ENCODE measurements at regions not wholly inside any gene's neighbourhood (a gene's known extent, or its start where the extent isn't known, plus 50 kb on each side); places are given as distances from the start of the nearest gene placed in this dataset.
"Not testable (repeated sequence)": the region's sequence is repeated elsewhere in the genome, so short reads cannot be mapped to it uniquely, and the experiment has no call there.

DNA sequence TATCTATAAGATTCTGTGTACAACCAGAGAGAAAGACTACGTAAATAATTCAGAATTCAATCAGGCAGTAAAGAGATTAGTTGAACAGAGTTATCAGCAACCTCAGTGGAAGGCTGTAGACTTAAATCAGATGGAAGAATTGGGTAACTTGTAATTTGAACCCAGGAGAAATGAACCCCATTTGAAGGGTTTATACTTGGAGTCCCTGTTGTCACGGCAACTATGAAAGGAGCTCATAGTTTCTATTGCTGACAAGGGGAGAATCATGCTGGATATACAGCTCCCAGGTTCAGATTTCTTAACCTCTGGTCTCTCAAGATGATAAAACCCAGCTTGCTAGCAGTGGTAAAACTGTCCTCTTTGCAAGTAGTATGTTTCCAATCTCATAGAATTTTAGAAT is 54.4 kb upstream of the BMP4 start:
- CTCF ChIA-PET: no interaction called here
- no peak for DNase-seq

DNA sequence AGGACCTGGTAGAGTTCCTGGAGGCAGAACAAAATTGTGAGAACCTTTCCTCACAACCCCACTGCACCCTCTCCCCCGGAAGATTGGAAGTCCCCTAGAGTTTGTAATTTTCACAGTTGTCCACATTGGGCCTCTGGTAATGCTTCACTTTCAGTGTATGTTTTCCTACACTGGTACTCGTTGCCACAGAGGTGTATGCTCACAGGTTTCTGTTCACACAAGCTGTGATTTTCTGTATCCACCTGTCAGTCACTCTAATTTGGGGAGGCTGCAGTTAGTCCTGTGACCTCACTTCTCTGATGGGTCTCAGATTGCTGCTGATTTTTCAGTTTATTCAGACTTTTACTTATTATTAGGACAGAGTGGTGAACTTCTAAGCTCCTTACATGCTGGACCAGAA is 66.4 kb upstream of the BMP4 start:
- Histone ChIP-seq H3K36me3 (ENCODE audit: control insufficient read depth in 2 of 2, extremely low read depth in 1 of 2, insufficient read depth in 1 of 2, low read length in 1 of 2) (no peaks in the 10 kb centered on the region), H3K4me3 (ENCODE audit: control insufficient read depth in 1 of 2, extremely low read depth in 1 of 2, low read length in 1 of 2) (no peak overlapping the region), H3K27ac (ENCODE audit: low read length) (no peak overlapping the region), H3K9me3 (no peaks in the 10 kb centered on the region), H3K27me3 (replicated peaks in 1 of 2; ENCODE audit: control insufficient read depth in 2 of 2, extremely low read depth in 1 of 2, insufficient read depth in 2 of 2, low read length in 1 of 2) (no peaks in the 10 kb centered on the region), H3K4me1 (ENCODE audit: control insufficient read depth in 1 of 2, extremely low read depth in 1 of 2, insufficient read depth in 2 of 2, low read length in 2 of 2) (no peaks in the 10 kb centered on the region)
- Mint-ChIP-seq H3K27me3 (peaks cover 0 to 4% of the 10 kb centered on the region in 2 donors), H3K27ac (no peak overlapping the region), H3K4me1 (no peaks in the 10 kb centered on the region), H3K36me3 (no peaks in the 10 kb centered on the region), H3K4me3 (no peak overlapping the region), H3K9me3 (peaks cover 4 to 15% (median 10%) of the 10 kb centered on the region in 3 donors)
- no CpG with 5 or more reads among the region's 2 CpGs for WGBS (ENCODE audit: insufficient coverage)
- ChIA-PET POLR2A (no interaction called here), CTCF (no interaction called here)
- no peak for ATAC-seq (replicated peaks in 1 of 4)
- DNase-seq: no peak

More for the DNA sequence above, 54.4 kb upstream of the BMP4 start:
- peaks cover 0 to 3% of the 10 kb centered on the region in 2 donors for H3K27me3 Mint-ChIP-seq
- no CpG with 5 or more reads among the region's 2 CpGs for WGBS (ENCODE audit: insufficient coverage)
- peaks cover 4 to 9% (median 7%) of the 10 kb centered on the region in 3 donors for H3K9me3 Mint-ChIP-seq
- no peaks in the 10 kb centered on the region for H3K36me3 Mint-ChIP-seq
- H3K27me3 ChIP-seq (replicated peaks in 1 of 2; ENCODE audit: control insufficient read depth in 2 of 2, extremely low read depth in 1 of 2, insufficient read depth in 2 of 2, low read length in 1 of 2): no peaks in the 10 kb centered on the region
- H3K4me3 Mint-ChIP-seq: no peak overlapping the region
- H3K4me1 Mint-ChIP-seq: no peaks in the 10 kb centered on the region
- no peak for ATAC-seq (replicated peaks in 1 of 4)
- no peaks in the 10 kb centered on the region for H3K36me3 ChIP-seq (ENCODE audit: control insufficient read depth in 2 of 2, extremely low read depth in 1 of 2, insufficient read depth in 1 of 2, low read length in 1 of 2)
- H3K4me1 ChIP-seq (ENCODE audit: control insufficient read depth in 1 of 2, extremely low read depth in 1 of 2, insufficient read depth in 2 of 2, low read length in 2 of 2): no peaks in the 10 kb centered on the region
- H3K27ac ChIP-seq (ENCODE audit: low read length): no peak overlapping the region
- H3K4me3 ChIP-seq (ENCODE audit: control insufficient read depth in 1 of 2, extremely low read depth in 1 of 2, low read length in 1 of 2): no peak overlapping the region
- POLR2A ChIA-PET: no interaction called here
- H3K9me3 ChIP-seq: no peaks in the 10 kb centered on the region
- no peak overlapping the region for H3K27ac Mint-ChIP-seq

DNA sequence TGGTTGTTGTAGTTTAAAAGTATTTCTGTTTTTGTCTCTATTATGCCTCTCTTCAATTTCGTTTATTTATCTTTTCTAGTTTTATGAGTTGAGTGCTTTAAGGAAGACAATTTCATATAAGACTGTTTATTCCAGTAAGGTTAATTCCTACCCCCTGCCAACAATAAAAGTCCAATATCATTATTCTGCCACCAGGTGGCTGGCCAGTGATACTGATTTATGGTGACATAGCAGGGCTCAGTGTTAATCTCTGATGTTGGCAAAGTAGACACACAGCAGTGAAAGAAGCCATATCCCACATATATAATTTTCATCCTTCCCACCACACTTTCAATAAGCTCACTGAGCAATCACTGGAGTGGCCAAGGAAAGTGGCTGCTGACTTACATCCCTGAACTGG is 69.0 kb upstream of the BMP4 start:
- Histone ChIP-seq H3K4me1 (ENCODE audit: control insufficient read depth in 1 of 2, extremely low read depth in 1 of 2, insufficient read depth in 2 of 2, low read length in 2 of 2) (no peaks in the 10 kb centered on the region), H3K27ac (ENCODE audit: low read length) (no peak overlapping the region), H3K27me3 (replicated peaks in 1 of 2; ENCODE audit: control insufficient read depth in 2 of 2, extremely low read depth in 1 of 2, insufficient read depth in 2 of 2, low read length in 1 of 2) (no peaks in the 10 kb centered on the region), H3K4me3 (ENCODE audit: control insufficient read depth in 1 of 2, extremely low read depth in 1 of 2, low read length in 1 of 2) (no peak overlapping the region), H3K36me3 (ENCODE audit: control insufficient read depth in 2 of 2, extremely low read depth in 1 of 2, insufficient read depth in 1 of 2, low read length in 1 of 2) (no peaks in the 10 kb centered on the region), H3K9me3 (no peaks in the 10 kb centered on the region)
- Mint-ChIP-seq H3K27me3 (no peaks in the 10 kb centered on the region), H3K27ac (no peak overlapping the region), H3K9me3 (peaks cover 7 to 14% (median 12%) of the 10 kb centered on the region in 3 donors), H3K4me3 (no peak overlapping the region), H3K4me1 (no peaks in the 10 kb centered on the region), H3K36me3 (no peaks in the 10 kb centered on the region)
- no CpG with 5 or more reads among the region's 1 CpG for WGBS (ENCODE audit: insufficient coverage)
- DNase-seq: no peak
- POLR2A ChIA-PET: no interaction called here
- CTCF ChIA-PET: no interaction called here
- ATAC-seq (replicated peaks in 1 of 4): no peak

DNA sequence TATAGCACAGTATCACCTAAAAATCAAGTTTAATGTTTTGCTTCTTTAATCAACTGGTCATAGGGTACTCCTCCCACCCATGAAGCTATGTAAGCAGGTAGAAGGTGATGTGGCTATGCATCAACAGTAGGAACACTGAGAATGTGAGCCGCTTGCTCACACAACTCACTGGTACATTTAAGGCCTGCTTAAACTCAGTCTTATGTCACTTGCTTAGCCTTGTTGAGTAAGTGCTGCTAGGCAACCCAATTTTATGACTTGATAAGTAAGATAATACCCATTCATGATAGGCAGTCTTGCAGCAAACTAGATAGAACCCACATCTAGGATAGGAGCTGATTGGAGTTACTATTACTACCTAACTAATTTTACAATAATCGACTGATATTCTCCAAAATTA is 70.0 kb upstream of the BMP4 start:
- peaks cover 8 to 12% (median 10%) of the 10 kb centered on the region in 3 donors for H3K9me3 Mint-ChIP-seq

DNA sequence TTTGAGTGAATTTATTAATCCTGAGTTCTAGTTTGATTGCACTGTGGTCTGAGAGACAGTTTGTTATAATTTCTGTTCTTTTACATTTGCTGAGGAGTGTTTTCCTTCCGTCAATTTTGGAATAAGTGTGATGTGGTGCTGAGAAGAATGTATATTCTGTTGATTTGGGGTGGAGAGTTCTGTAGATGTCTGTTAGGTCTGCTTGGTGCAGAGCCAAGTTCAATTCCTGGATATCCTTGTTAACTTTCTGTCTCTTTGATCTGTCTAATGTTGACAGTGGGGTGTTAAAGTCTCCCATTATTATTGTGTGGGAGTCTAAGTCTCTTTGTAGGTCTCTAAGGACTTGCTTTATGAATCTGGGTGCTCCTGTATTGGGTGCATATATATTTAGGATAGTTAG is 74.4 kb upstream of the BMP4 start:
- H3K27me3 ChIP-seq (replicated peaks in 1 of 2; ENCODE audit: control insufficient read depth in 2 of 2, extremely low read depth in 1 of 2, insufficient read depth in 2 of 2, low read length in 1 of 2); H3K4me3 Mint-ChIP-seq; H3K4me1 ChIP-seq (ENCODE audit: control insufficient read depth in 1 of 2, extremely low read depth in 1 of 2, insufficient read depth in 2 of 2, low read length in 2 of 2); H3K27ac ChIP-seq (ENCODE audit: low read length); H3K4me3 ChIP-seq (ENCODE audit: control insufficient read depth in 1 of 2, extremely low read depth in 1 of 2, low read length in 1 of 2); H3K27me3 Mint-ChIP-seq; ATAC-seq (replicated peaks in 1 of 4); H3K36me3 Mint-ChIP-seq; H3K4me1 Mint-ChIP-seq; H3K9me3 ChIP-seq; H3K36me3 ChIP-seq (ENCODE audit: control insufficient read depth in 2 of 2, extremely low read depth in 1 of 2, insufficient read depth in 1 of 2, low read length in 1 of 2); CTCF ChIA-PET; DNase-seq; POLR2A ChIA-PET; H3K27ac Mint-ChIP-seq: not testable (repeated sequence)
- no CpG with 5 or more reads among the region's 1 CpG for WGBS (ENCODE audit: insufficient coverage)
- H3K9me3 Mint-ChIP-seq: peaks cover 13 to 27% (median 16%) of the 10 kb centered on the region in 3 donors

More for the DNA sequence above, 70.0 kb upstream of the BMP4 start:
- H3K9me3 ChIP-seq: no peaks in the 10 kb centered on the region
- no peaks in the 10 kb centered on the region for H3K4me1 ChIP-seq (ENCODE audit: control insufficient read depth in 1 of 2, extremely low read depth in 1 of 2, insufficient read depth in 2 of 2, low read length in 2 of 2)
- Mint-ChIP-seq H3K4me1 (no peaks in the 10 kb centered on the region), H3K27me3 (no peaks in the 10 kb centered on the region), H3K4me3 (no peak overlapping the region), H3K36me3 (no peaks in the 10 kb centered on the region), H3K27ac (no peak overlapping the region)
- DNase-seq (no peak), ATAC-seq (replicated peaks in 1 of 4) (no peak)
- H3K27me3 ChIP-seq (replicated peaks in 1 of 2; ENCODE audit: control insufficient read depth in 2 of 2, extremely low read depth in 1 of 2, insufficient read depth in 2 of 2, low read length in 1 of 2): no peaks in the 10 kb centered on the region
- no peak overlapping the region for H3K27ac ChIP-seq (ENCODE audit: low read length)
- ChIA-PET CTCF (no interaction called here), POLR2A (no interaction called here)
- no peak overlapping the region for H3K4me3 ChIP-seq (ENCODE audit: control insufficient read depth in 1 of 2, extremely low read depth in 1 of 2, low read length in 1 of 2)
- no CpG with 5 or more reads among the region's 2 CpGs for WGBS (ENCODE audit: insufficient coverage)
- H3K36me3 ChIP-seq (ENCODE audit: control insufficient read depth in 2 of 2, extremely low read depth in 1 of 2, insufficient read depth in 1 of 2, low read length in 1 of 2): no peaks in the 10 kb centered on the region

DNA sequence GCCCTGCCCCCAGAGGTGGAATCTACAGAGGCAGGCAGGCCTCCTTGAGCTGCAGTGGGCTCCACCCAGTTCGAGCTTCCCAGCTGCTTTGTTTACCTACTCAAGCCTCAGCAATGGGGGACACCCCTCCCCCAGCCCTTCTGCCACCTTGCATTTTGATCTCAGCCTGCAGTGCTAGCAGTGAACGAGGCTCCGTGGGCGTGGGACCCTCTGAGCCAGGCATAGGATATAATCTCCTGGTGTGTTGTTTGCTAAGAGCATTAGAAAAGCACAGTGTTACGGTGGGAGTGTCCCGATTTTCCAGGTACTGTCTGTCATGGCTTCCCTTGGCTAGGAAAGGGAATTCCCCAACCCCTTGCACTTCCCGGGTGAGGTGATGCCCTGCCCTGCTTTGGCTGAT is 76.7 kb upstream of the BMP4 start:
- H3K27ac Mint-ChIP-seq; H3K4me3 Mint-ChIP-seq; H3K27me3 Mint-ChIP-seq; H3K9me3 ChIP-seq; H3K27me3 ChIP-seq (replicated peaks in 1 of 2; ENCODE audit: control insufficient read depth in 2 of 2, extremely low read depth in 1 of 2, insufficient read depth in 2 of 2, low read length in 1 of 2); H3K27ac ChIP-seq (ENCODE audit: low read length); H3K36me3 ChIP-seq (ENCODE audit: control insufficient read depth in 2 of 2, extremely low read depth in 1 of 2, insufficient read depth in 1 of 2, low read length in 1 of 2); H3K4me1 Mint-ChIP-seq; H3K4me1 ChIP-seq (ENCODE audit: control insufficient read depth in 1 of 2, extremely low read depth in 1 of 2, insufficient read depth in 2 of 2, low read length in 2 of 2); ATAC-seq (replicated peaks in 1 of 4); POLR2A ChIA-PET; CTCF ChIA-PET; H3K4me3 ChIP-seq (ENCODE audit: control insufficient read depth in 1 of 2, extremely low read depth in 1 of 2, low read length in 1 of 2); H3K36me3 Mint-ChIP-seq; DNase-seq: not testable (repeated sequence)
- WGBS (ENCODE audit: insufficient coverage): 87% methylated on average over 4 of the region's 7 CpGs
- peaks cover 14 to 32% (median 15%) of the 10 kb centered on the region in 3 donors for H3K9me3 Mint-ChIP-seq

DNA sequence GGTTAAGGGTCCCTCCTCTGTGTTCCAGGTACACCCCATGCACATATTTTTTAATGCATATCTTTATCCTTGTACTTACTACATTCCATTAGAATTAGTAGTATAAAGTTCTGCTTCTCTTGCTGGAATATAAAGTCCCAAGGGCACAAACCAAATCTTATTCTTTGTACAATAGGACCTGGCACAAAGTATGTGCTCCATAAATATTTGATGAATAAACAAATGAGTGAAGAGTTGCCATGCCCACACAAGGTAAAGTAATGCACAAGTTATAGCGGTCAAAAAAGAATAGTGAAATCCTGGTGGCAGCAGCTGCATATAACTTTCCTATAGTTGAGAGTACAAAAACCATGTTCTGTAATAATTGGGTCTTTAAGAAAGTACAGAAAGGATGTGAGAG is 82.1 kb upstream of the BMP4 start:
- H3K9me3 Mint-ChIP-seq: peaks cover 0 to 30% (median 12%) of the 10 kb centered on the region in 3 donors
- no peaks in the 10 kb centered on the region for H3K36me3 Mint-ChIP-seq
- ATAC-seq (replicated peaks in 1 of 4) (no peak), DNase-seq (no peak)
- WGBS (ENCODE audit: insufficient coverage): 100% methylated on average over 1 of the region's 1 CpG
- ChIA-PET CTCF (no interaction called here), POLR2A (no interaction called here)
- H3K27ac Mint-ChIP-seq: no peak overlapping the region
- H3K27me3 ChIP-seq (replicated peaks in 1 of 2; ENCODE audit: control insufficient read depth in 2 of 2, extremely low read depth in 1 of 2, insufficient read depth in 2 of 2, low read length in 1 of 2): no peaks in the 10 kb centered on the region
- H3K27me3 Mint-ChIP-seq: peaks cover 4 to 20% of the 10 kb centered on the region in 2 donors
- H3K9me3 ChIP-seq: no peaks in the 10 kb centered on the region
- no peak overlapping the region for H3K4me3 Mint-ChIP-seq
- no peak overlapping the region for H3K27ac ChIP-seq (ENCODE audit: low read length)
- no peaks in the 10 kb centered on the region for H3K4me1 Mint-ChIP-seq
- no peaks in the 10 kb centered on the region for H3K4me1 ChIP-seq (ENCODE audit: control insufficient read depth in 1 of 2, extremely low read depth in 1 of 2, insufficient read depth in 2 of 2, low read length in 2 of 2)
- H3K4me3 ChIP-seq (ENCODE audit: control insufficient read depth in 1 of 2, extremely low read depth in 1 of 2, low read length in 1 of 2): no peak overlapping the region
- no peaks in the 10 kb centered on the region for H3K36me3 ChIP-seq (ENCODE audit: control insufficient read depth in 2 of 2, extremely low read depth in 1 of 2, insufficient read depth in 1 of 2, low read length in 1 of 2)
